Activated CD8-positive, alpha-beta memory T cell treated with anti-CD3 and anti-CD28 coated beads for 36 hours (primary cell): ENCODE measurements at regions not wholly inside any gene's neighbourhood (a gene's known extent, or its start where the extent isn't known, plus 50 kb on each side); places are given as distances from the start of the nearest gene placed in this dataset.
"Not testable (repeated sequence)": the region's sequence is repeated elsewhere in the genome, so short reads cannot be mapped to it uniquely, and the experiment has no call there.

Experiments used
- CTCF ChIA-PET: fragments of 350-600 bp; sonication (Branson Sonifier 250); formaldehyde crosslinking; loops from one replicate; lab custom pipeline; 2021; ENCODE audit warnings: antibody characterized with exemption; lab: Charles Lee
- POLR2A ChIA-PET: fragments of 350-600 bp; sonication (Branson Sonifier 250); formaldehyde crosslinking; loops from one replicate; lab custom pipeline; 2021; ENCODE audit warnings: antibody characterized with exemption; lab: Charles Lee

DNA sequence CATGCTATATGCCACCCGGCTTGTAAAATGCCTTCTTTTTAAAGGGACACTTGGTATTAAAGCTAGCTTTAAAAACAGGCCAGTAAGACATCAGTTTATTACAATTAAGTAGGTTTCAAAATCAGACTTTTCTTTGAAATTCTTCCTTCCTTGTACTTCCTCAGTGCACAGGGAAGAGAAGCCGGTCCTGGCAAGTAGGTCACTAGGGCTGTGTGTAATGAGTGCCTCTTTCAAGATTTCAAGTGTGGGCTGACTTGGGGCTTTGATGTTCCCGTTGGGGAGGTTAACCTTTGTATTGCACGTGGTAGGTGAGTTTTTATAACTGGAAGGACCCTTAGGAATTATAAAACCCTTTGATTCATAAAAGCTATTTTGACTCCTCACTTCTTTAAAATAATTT, 566.4 kb upstream of the ID2 start:
- POLR2A ChIA-PET: no interaction called here

GRCh38 chr2:8115966-8116365, 565.9 kb upstream of the ID2 start:
- ChIA-PET POLR2A (no interaction called here), CTCF (no interaction called here)

More for the DNA sequence above, 566.4 kb upstream of the ID2 start:
- CTCF ChIA-PET: no interaction called here

DNA sequence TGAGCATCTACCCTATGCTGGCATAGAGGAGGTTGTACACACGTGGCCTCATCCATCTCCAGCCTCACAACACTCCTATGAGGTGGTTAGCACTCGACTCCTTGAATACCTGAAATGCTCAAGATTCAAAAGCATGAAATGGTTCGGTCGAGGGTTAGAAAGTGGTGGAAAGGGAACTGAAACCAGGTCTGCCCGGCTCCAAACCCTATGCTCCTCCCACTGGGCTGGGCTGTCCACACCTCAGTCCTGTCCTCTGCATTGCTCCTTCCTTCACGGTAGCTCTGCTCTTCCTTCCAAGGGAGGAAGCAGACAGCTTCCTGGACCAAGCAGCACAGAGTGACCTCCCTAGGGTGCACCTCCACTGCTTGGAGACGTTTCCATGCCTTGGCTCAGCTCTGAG, 565.2 kb upstream of the ID2 start:
- ChIA-PET POLR2A (no interaction called here), CTCF (interaction anchor here (0.5 kb wide), 1 partner anchor 1333 kb away, joined by 3 read pairs; no protein-coding TSS in a partner anchor)

DNA sequence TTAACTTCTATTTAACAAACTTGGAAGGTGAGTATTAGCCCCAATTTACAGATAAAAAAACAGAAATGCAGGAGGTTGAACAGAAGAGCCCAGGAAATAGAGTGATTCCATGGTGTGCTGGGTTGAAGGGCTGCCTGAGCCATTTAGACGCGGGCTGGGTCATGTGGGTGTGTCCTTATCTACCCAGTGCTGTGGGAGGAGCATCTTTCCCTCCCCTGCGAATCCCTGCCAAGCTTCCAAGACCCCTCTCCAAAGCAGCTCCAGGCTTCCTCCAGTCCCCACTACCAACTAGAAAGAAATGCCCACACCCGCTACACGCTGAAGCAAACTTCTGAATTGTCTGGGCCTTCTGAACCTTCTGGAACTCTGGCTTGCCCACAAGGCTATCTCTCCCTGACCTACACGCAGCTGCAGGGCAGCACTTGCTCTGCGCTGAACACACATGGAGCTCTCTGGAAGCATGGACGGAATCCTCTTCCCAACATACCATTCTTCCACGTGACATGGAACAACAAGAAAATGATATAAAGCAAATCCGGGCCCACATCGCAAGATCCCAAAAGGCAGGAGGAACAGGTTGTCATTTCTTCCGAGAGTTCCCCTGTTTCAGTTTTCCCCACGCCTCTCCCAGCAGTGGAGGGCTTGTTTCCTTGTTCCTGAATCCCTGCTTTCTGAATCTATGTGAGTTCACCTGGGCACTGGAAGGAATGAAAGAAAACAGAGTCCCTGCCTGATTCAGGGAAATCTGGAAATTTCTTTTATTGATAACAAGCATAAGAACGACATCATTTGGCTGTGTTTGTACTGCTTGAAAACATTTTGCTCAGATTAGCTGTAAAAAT, 562.7 kb upstream of the ID2 start:
- CTCF ChIA-PET: no interaction called here
- POLR2A ChIA-PET: no interaction called here

- POLR2A ChIA-PET: interaction anchor here (0.7 kb wide), 1 partner anchor 160 kb away, joined by 3 read pairs; no protein-coding TSS in a partner anchor
These were observed 561.9 kb upstream of the ID2 start for GRCh38 chr2:8119782-8120505.

DNA sequence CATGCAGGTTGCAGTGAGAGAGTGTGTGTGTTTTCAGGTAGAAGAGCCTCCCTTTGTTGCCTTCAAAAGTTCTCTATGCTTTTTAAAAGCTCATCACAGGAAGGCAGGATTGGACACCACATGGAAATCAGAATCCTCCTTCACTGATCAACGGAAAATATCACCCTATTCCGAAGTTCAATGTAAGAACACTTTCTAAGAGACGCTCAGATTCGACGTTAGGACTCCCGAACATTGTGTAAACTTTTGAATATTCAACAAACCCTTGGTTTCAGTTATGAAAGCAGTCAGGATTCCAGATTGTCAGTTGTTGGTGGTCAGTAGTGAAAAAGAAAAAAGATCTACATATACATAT, 561.4 kb upstream of the ID2 start:
- CTCF ChIA-PET: no interaction called here
- POLR2A ChIA-PET: interaction anchor here (0.6 to 0.7 kb wide), 2 partner anchors 161 to 548 kb away, joined by 3 to 4 read pairs; no protein-coding TSS in a partner anchor

More at GRCh38 chr2:8119782-8120505, 561.9 kb upstream of the ID2 start:
- CTCF ChIA-PET: no interaction called here

DNA sequence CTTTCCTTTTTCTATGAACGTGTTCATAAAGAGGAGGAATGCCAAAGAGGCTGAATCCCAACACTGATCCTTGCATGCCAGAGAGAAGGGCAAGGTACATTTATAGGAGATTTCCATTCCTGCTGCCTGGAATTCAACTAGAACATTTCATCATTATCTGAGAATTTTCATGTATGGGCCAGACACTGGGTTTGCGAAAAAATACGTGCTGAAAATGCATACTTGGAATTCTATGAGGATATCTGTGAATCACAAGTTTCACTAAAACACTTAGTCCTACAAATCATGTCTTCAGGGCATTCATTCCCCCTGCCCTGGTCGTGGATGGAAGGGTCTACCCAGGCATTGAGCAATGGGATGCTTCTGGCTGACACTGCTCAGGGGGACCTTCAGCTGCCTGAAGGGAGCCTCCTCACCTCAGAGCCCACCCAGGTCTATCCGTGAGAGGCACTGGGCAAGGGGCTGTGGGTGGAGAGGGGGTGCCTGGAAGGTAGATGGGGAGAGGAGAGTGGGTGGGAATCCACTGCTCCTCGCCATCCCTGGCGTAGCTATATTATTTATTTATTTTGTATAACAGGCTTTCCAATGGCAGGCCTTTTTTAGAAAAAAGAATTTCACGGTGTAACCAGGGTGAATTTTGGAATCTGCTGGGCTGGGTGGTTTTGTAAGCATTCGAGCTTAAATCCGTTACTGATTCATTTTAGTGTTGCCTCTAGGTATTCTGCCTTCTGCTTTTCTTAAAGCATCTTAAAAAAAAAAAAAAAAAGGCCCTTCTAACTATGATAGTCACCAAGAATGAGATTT, 560.6 kb upstream of the ID2 start:
- CTCF ChIA-PET: no interaction called here
- POLR2A ChIA-PET: interaction anchor here (0.6 kb wide), 2 partner anchors 381 to 547 kb away, joined by 4 to 7 read pairs; no protein-coding TSS in a partner anchor

DNA sequence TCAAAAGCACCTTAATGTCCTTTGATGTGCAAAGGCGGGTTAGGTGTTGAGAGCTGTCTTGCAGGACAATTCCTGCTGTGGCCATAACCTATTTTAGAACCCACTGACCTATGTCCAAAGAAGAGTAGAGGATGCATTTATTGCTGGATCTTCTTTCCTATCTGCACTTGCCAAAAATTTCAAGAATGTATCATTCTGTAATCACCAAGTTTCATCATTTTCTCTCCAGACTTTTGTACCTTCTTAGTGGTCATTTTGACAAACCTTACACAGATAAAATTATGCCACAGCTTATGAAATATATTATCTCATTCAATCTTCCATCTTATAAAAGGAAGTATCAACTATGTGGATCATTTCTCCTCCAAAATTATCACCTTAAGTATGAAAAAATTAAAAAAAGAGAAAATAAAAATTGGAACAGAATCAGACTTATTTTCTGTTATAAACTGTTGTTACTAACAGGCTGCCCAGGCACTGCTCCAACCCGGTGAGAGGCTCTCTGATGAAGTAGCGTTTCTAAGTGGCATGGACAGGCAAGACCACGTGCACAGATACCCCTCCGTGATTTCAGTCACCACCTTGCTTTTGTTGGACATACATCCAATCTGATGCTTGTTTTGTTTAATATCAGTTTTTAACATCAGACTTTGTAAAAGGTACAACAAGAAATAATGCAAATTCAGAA, 559.9 kb upstream of the ID2 start:
- POLR2A ChIA-PET: no interaction called here

GRCh38 chr2:8122520-8122919, 559.3 kb upstream of the ID2 start:
- ChIA-PET CTCF (no interaction called here), POLR2A (no interaction called here)

More for the DNA sequence above, 559.9 kb upstream of the ID2 start:
- CTCF ChIA-PET: no interaction called here

DNA sequence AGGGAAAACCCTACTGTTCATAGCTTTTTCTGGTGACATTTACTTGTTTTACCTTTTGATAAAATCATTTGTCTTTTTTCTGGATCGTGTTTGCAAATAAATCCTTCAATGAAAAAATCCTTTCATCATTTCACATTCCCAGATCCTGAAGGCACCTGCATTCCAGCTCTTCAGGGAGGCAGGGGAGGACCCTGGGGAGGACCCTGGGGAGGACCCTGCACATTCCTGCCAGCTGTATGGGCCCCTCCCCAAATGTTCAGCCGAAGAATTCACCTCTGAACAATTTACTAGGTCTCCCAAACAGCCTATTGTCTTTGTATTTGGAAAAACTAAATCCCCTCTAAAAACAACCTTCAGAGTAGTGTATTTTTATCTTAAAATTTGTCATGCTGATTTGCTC, 558.4 kb upstream of the ID2 start:
- POLR2A ChIA-PET: no interaction called here

GRCh38 chr2:8125741-8126711, 555.8 kb upstream of the ID2 start:
- CTCF ChIA-PET: interaction anchor here (0.6 kb wide), 1 partner anchor 289 kb away, joined by 3 read pairs; no protein-coding TSS in a partner anchor
- POLR2A ChIA-PET: no interaction called here

More for the DNA sequence above, 558.4 kb upstream of the ID2 start:
- CTCF ChIA-PET: interaction anchor here (0.7 kb wide), 1 partner anchor 319 kb away, joined by 3 read pairs; no protein-coding TSS in a partner anchor

- CTCF ChIA-PET: interaction anchor here (0.6 kb wide), 1 partner anchor 290 kb away, joined by 3 read pairs; no protein-coding TSS in a partner anchor
- POLR2A ChIA-PET: no interaction called here
These were observed 555.1 kb upstream of the ID2 start for GRCh38 chr2:8126783-8127182.

GRCh38 chr2:8131423-8131822, 550.4 kb upstream of the ID2 start:
- POLR2A ChIA-PET, CTCF ChIA-PET: not testable (repeated sequence)

- CTCF ChIA-PET: no interaction called here
- POLR2A ChIA-PET: no interaction called here
These were observed 549.5 kb upstream of the ID2 start for GRCh38 chr2:8132351-8132831.

DNA sequence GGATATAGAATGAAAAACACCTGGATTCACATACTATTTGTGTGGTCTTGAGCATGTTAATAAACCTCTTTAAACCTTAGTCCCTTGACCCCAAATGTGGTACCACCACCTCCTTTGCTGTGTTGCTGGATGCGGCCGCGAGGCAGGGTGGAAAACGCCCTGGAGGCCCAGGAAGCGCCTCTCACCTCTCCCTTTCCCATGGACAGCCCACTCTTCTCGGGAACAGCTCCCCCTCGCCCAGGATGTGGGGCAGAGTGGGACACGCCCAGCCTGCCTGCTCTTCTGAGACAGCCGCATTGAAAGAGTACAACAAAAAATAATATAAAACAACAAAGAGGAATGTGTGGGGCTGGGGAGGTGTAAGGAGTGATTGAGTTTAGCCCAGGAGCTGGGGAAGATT, 549.0 kb upstream of the ID2 start:
- CTCF ChIA-PET: no interaction called here
- POLR2A ChIA-PET: no interaction called here

DNA sequence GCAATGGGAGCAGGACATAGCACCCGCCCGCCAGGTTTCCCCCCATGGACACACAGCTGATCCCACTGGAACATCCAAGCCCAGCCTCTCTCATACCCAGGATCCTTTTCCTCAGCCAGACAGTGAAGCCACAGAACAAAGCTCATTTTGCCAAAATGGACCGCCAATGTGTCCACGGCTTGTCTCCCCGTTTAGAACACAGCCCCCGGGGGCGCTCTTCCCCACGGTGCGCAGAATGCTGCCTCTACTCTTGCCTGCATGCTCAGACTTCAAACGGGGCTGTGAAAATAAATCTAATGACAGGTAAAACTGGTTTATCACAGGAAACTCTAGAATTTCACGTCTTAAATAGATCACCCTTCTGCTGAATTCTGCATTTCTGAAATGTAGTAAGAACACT, 548.5 kb upstream of the ID2 start:
- ChIA-PET POLR2A (no interaction called here), CTCF (no interaction called here)

DNA sequence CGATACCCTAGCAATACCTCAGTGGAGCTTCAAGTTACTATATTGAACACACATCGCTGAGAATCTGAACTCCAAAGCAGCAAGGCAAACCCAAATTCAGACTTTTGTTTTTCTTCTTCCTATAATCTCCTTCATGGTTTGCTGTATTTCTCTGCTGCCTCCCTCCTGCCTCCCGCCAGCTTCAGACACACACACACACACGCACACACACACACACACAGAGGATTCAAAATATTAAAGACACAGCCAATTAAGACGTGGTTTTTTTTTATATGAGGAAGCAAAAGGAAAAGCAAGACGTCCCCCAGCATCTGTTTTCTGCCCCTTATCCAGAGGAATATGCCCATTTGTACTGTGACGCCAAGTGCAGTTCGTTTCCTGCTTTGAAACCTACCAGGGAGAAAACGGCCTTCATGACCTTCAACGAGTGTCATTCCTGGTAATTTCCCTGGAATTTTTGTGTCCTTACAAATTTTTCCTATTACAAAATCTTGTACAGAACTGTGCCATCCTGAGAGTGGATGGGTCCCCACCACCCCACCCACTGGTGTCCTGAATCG, 547.9 kb upstream of the ID2 start:
- ChIA-PET CTCF (no interaction called here), POLR2A (no interaction called here)
